Transverse colon (tissue), 4 donors: ENCODE measurements at regions not wholly inside any gene's neighbourhood (a gene's known extent, or its start where the extent isn't known, plus 50 kb on each side); places are given as distances from the start of the nearest gene placed in this dataset.

ENCODE experiments used
- DNase-seq: peaks from one replicate; pipeline ENCODE4 v3.0.0-alpha.2; 2019
- H3K27ac ChIP-seq, 4 donors: fragments of 200-600 bp; sonication (generic); 2 replicates each; pipeline ENCODE4 v1.5.1; 2016 to 2018; ENCODE audit warnings: inconsistent platforms in 4 of 4
- H3K27me3 ChIP-seq: fragments of 200-600 bp; sonication (generic); 2 replicates; pipeline ENCODE4 v1.5.1; 2017; ENCODE audit warnings: inconsistent platforms
- H3K36me3 ChIP-seq, 4 donors: fragments of 200-600 bp; sonication (generic); 2 replicates each; pipeline ENCODE4 v1.5.1; 2017 to 2019; ENCODE audit warnings: inconsistent platforms in 4 of 4
- H3K4me1 ChIP-seq, 4 donors: fragments of 200-600 bp; sonication (generic); 2 replicates each; pipeline ENCODE4 v1.5.1; 2017 to 2020; ENCODE audit warnings: inconsistent platforms in 4 of 4
- H3K4me3 ChIP-seq, 4 donors: fragments of 200-600 bp; sonication (generic); 1 replicate in 1 of 4; 2 replicates in 3 of 4; pipeline versions ENCODE4 v1.5.1 to v1.6.1; 2017 to 2019; ENCODE audit warnings: inconsistent platforms in 4 of 4
- H3K9me3 ChIP-seq, 2 donors: fragments of 200-600 bp; sonication (generic); 2 replicates each; pipeline ENCODE4 v1.5.1; 2017 to 2019; ENCODE audit warnings: inconsistent platforms in 2 of 2
- EP300 ChIP-seq: sonication (generic); formaldehyde crosslinking; IDR thresholded peaks from one replicate; pipeline ENCODE4 v1.6.1; 2017; ENCODE audit warnings: antibody characterized with exemption, low read depth
- POLR2A ChIP-seq: fragments of 450-650 bp; IDR thresholded peaks from one replicate; pipeline ENCODE4 v1.6.1; 2016; ENCODE audit warnings: antibody characterized with exemption, mild to moderate bottlenecking, moderate library complexity
- POLR2AphosphoS5 ChIP-seq, 3 donors: sonication (generic); formaldehyde crosslinking; IDR thresholded peaks; one replicate each; pipeline ENCODE4 v1.6.1; 2016; ENCODE audit warnings: antibody characterized with exemption in 3 of 3
- WGBS, 2 donors: methylation state at CpG; one replicate each; pipeline ENCODE4 v1.1.5; 2018; ENCODE audit warnings: low coverage in 1 of 2; 5-methylcytosine and 5-hydroxymethylcytosine counted together
- in situ Hi-C, 4 donors: fragments of 200-750 bp; cut with MboI; loops; one replicate each; pipeline versions ENCODE4 v1.15.0 to v1.15.1; 2017; ENCODE audit warnings: low sequenced_read_pairs in 3 of 4, low pct_ligation_motif_present in 1 of 4, low pct_unique_long_range_greater_than_20kb in 1 of 4
- intact Hi-C: fragments of 100-400 bp; cut with DNase I; formaldehyde crosslinking; loops from one replicate; pipeline ENCODE4 v1.15.1; 2023; ENCODE audit warnings: low total_unique reads
- TF ChIP-seq, protein P1 (sequence below), 5 experiments: fragments of 200-600 bp in 3 of 5; fragments of 450-650 bp in 2 of 5; sonication (generic) in 3 of 5; IDR thresholded peaks; 1 replicate in 2 of 5; 2 replicates in 3 of 5; pipeline ENCODE4 v1.5.1; 2016 to 2017; ENCODE audit warnings: antibody characterized with exemption in 5 of 5, inconsistent platforms in 3 of 5, mild to moderate bottlenecking in 2 of 5, moderate library complexity in 1 of 5

DNA sequence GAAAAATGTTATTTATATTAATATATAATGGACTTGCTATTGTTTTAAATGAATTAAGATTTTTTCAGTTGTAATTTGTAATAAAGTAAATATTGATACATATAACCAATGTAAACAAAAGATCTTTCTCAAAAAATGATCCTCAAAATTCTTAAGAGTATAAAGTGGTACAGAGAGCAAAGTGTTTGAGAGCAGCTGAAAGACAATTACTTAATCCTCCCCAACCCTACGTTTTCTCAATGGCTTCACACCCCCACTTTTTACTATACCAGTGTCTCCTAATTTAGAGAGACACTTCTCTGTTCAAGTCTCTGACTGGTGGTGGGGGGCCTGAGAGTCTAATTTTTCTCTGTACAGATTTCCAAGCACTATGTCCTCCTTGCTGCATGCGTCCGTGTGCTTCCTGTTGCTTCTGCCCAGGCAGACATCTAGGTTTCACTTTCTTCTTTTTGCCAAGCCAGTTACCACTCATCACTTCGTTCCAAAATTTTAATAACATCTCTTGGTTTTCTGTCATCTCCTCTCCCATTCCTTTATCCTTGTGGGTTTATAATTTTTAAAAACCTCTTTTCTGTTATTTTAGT, 276.3 kb upstream of the DNAJC19 start:
- 32 to 60% methylated on average over 3 to 4 of the region's 4 CpGs for WGBS, 2 donors
- Histone ChIP-seq H3K4me3 (no peak overlapping the region), H3K9me3 (no peaks in the 10 kb centered on the region), H3K36me3 (no peaks in the 10 kb centered on the region), H3K27me3 (no peaks in the 10 kb centered on the region), H3K4me1 (no peaks in the 10 kb centered on the region), H3K27ac (no peak overlapping the region)
- intact Hi-C loops = no loop called here
- in situ Hi-C loops = no loop called here
- DNase-seq = no peak
- TF ChIP-seq POLR2AphosphoS5 (IDR thresholded peaks at IDR 0.05) = no peak
- TF ChIP-seq POLR2A = no peak
- TF ChIP-seq, protein P1, sequence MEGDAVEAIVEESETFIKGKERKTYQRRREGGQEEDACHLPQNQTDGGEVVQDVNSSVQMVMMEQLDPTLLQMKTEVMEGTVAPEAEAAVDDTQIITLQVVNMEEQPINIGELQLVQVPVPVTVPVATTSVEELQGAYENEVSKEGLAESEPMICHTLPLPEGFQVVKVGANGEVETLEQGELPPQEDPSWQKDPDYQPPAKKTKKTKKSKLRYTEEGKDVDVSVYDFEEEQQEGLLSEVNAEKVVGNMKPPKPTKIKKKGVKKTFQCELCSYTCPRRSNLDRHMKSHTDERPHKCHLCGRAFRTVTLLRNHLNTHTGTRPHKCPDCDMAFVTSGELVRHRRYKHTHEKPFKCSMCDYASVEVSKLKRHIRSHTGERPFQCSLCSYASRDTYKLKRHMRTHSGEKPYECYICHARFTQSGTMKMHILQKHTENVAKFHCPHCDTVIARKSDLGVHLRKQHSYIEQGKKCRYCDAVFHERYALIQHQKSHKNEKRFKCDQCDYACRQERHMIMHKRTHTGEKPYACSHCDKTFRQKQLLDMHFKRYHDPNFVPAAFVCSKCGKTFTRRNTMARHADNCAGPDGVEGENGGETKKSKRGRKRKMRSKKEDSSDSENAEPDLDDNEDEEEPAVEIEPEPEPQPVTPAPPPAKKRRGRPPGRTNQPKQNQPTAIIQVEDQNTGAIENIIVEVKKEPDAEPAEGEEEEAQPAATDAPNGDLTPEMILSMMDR (IDR thresholded peaks at IDR 0.05) = no peak
- no peak for TF ChIP-seq EP300

DNA sequence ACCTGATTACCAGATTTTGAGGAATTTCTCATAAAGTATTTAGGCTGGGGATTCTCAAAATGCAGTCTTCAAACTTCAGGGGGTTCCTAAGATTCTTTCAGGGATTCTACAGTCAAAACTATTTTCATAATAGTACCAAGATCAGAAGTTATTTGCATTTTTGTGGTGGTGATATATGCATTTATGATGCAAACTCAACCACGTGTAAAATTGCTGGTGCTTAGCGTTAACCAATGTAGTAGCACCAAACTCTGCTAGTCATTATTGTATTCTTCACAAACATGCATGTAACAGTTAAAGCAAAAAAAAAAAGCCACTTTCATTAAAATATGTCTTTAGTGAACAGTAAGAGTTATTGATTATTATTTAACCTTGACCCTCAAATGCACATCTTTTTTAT, 274.9 kb upstream of the DNAJC19 start:
- TF ChIP-seq POLR2A = no peak
- TF ChIP-seq, protein P1 (IDR thresholded peaks at IDR 0.05) = no peak
- Histone ChIP-seq H3K4me1 (no peaks in the 10 kb centered on the region), H3K9me3 (no peaks in the 10 kb centered on the region), H3K36me3 (no peaks in the 10 kb centered on the region), H3K27me3 (no peaks in the 10 kb centered on the region), H3K27ac (no peak overlapping the region), H3K4me3 (no peak overlapping the region)
- 68 to 100% methylated on average over 2 of the region's 2 CpGs for WGBS, 2 donors
- DNase-seq = no peak
- in situ Hi-C loops = no loop called here
- intact Hi-C loops = no loop called here

DNA sequence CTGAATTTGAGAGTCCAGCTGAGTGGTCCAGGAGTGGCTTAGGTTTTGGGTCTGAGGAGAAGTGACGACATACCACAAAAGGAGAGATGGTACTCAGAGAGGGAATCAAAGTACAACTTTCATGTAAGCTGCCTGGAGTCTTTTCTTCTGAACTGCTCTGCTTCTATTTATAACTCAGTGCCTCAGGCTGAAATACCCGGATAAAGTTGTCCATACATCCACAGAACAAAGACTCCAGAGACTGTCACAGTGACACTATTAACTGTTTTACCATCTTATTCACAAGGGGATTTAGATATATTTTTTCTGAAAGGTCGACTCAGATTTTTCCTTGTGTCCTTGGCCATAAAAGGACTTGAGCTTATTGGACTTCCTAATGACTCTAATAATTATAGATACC, 264.3 kb upstream of the DNAJC19 start:
- H3K9me3 ChIP-seq = no peaks in the 10 kb centered on the region
- no peaks in the 10 kb centered on the region for H3K27me3 ChIP-seq
- no peak for TF ChIP-seq EP300
- TF ChIP-seq POLR2AphosphoS5 (IDR thresholded peaks at IDR 0.05) = no peak
- TF ChIP-seq, protein P1 (IDR thresholded peaks at IDR 0.05) = no peak
- TF ChIP-seq POLR2A = no peak
- no peak overlapping the region for H3K27ac ChIP-seq
- in situ Hi-C loops (no loop called here), intact Hi-C loops (no loop called here)
- no peak for DNase-seq
- WGBS, 2 donors = 46 to 53% methylated on average over 3 of the region's 3 CpGs
- no peaks in the 10 kb centered on the region for H3K36me3 ChIP-seq
- no peak overlapping the region for H3K4me3 ChIP-seq
- H3K4me1 ChIP-seq = no peaks in the 10 kb centered on the region

DNA sequence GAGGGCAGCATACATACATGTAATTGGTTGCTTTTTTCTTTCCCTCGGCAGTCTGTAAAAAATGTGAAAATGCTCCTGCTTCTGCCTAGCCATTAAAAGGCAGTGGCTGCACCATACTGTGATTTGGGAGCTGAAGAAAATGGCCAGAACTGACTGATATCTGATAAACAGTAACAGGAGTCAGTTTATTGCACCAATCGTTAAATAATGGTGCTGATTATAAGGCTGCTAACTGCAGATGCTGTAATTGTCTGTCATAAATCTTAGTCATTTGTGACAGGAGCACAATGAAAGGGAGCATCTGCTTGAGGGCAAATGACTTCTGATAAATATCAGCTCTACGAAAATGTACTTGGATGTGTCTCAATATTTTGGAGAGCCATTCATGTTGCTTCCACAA, 263.1 kb upstream of the DNAJC19 start:
- DNase-seq = no peak
- WGBS, 2 donors = 6 to 10% methylated on average over 2 to 3 of the region's 3 CpGs
- in situ Hi-C loops = no loop called here
- TF ChIP-seq POLR2A (no peak), POLR2AphosphoS5 (IDR thresholded peaks at IDR 0.05) (no peak)
- TF ChIP-seq, protein P1 (IDR thresholded peaks at IDR 0.05) = no peak
- Histone ChIP-seq H3K27me3 (no peaks in the 10 kb centered on the region), H3K27ac (no peak overlapping the region), H3K9me3 (no peaks in the 10 kb centered on the region), H3K4me1 (no peaks in the 10 kb centered on the region), H3K4me3 (no peak overlapping the region), H3K36me3 (no peaks in the 10 kb centered on the region)
- intact Hi-C loops = no loop called here
